Panc1 (cell line): ENCODE measurements at regions not wholly inside any gene's neighbourhood (a gene's known extent, or its start where the extent isn't known, plus 50 kb on each side); places are given as distances from the start of the nearest gene placed in this dataset.

Source experiments
- ATAC-seq: fragments of 200-7000 bp; cut with Tn5 transposase; 2 replicates; pipeline ENCODE4 v1.9.1; 2020; ENCODE audit warnings: mild to moderate bottlenecking, moderate library complexity
- BruUV-seq: library from RNA; stranded (reverse); fragments of 400-500 nt; replicated peaks from 2 replicates; lab custom pipeline; 2021; lab: Mats Ljungman, UMichigan
- CTCF ChIA-PET: fragments of 300-600 bp; sonication (Branson Sonifier 250); formaldehyde crosslinking; loops from one replicate; lab custom pipeline; 2022; ENCODE audit warnings: antibody characterized with exemption; lab: Charles Lee
- POLR2A ChIA-PET: fragments of 300-600 bp; sonication (Branson Sonifier 250); formaldehyde crosslinking; loops from one replicate; lab custom pipeline; 2022; ENCODE audit warnings: antibody characterized with exemption; lab: Charles Lee
- DNase-seq: peaks from one replicate; pipeline ENCODE4 v3.0.0-alpha.2; 2010; ENCODE audit warnings: low read depth, low spot score
- H3K27ac ChIP-seq: 2 replicates; pipeline ENCODE4 v1.5.1; 2011; ENCODE audit warnings: mild to moderate bottlenecking, low read length, inconsistent platforms
- H3K27me3 ChIP-seq: fragments of 200-500 bp; sonication (Bioruptor generic); 2 replicates; pipeline ENCODE4 v1.6.0; 2014; ENCODE audit warnings: low read length, inconsistent platforms; ENCODE audit not compliant: control insufficient read depth, insufficient read depth
- H3K36me3 ChIP-seq: fragments of 200-500 bp; sonication (Bioruptor generic); 2 replicates; pipeline ENCODE4 v1.5.1; 2014; ENCODE audit warnings: inconsistent platforms, mild to moderate bottlenecking, low read length, moderate library complexity; ENCODE audit not compliant: control insufficient read depth, insufficient read depth
- H3K4me1 ChIP-seq: 2 replicates; pipeline ENCODE4 v1.5.1; 2011; ENCODE audit warnings: inconsistent platforms, mild to moderate bottlenecking, low read length, moderate library complexity; ENCODE audit not compliant: control insufficient read depth, insufficient read depth
- H3K4me3 ChIP-seq, 2 experiments: 2 replicates each; pipeline ENCODE4 v1.5.1; 2011 to 2012; ENCODE audit warnings: low read depth in 2 of 2, low read length in 2 of 2, mild to moderate bottlenecking in 2 of 2, inconsistent platforms in 1 of 2, moderate library complexity in 1 of 2
- H3K9me3 ChIP-seq: fragments of 200-500 bp; sonication (Bioruptor generic); 2 replicates; pipeline ENCODE4 v1.5.1; 2014; ENCODE audit warnings: low read depth, mild to moderate bottlenecking, inconsistent platforms, low read length, moderate library complexity; ENCODE audit not compliant: control insufficient read depth, insufficient read depth
- CTCF ChIP-seq: fragments of 450-650 bp; IDR thresholded peaks from 2 replicates; pipeline ENCODE4 v1.5.1; 2017; ENCODE audit warnings: mild to moderate bottlenecking
- POLR2AphosphoS5 ChIP-seq: IDR thresholded peaks from 2 replicates; pipeline ENCODE4 v1.6.1; 2012; ENCODE audit warnings: mild to moderate bottlenecking, low read depth, low read length, moderate library complexity
- REST ChIP-seq, 2 experiments: IDR thresholded peaks; 2 replicates each; pipeline ENCODE4 v1.6.1; 2011 to 2012; ENCODE audit warnings: low read depth in 2 of 2, control low read depth in 1 of 2, low read length in 1 of 2, mild to moderate bottlenecking in 1 of 2, moderate library complexity in 1 of 2; ENCODE audit not compliant: insufficient read depth in 1 of 2
- SIN3A ChIP-seq: IDR thresholded peaks from 2 replicates; pipeline ENCODE4 v1.6.1; 2012; ENCODE audit warnings: low read depth, mild to moderate bottlenecking, low read length, moderate library complexity, borderline replicate concordance; ENCODE audit not compliant: insufficient read depth
- TCF7L2 ChIP-seq: IDR thresholded peaks from 2 replicates; pipeline ENCODE4 v1.6.1; 2011; ENCODE audit warnings: mild to moderate bottlenecking, low read depth, low read length, inconsistent platforms
- in situ Hi-C: cut with HindIII; loops from 2 replicates; pipeline ENCODE4 v1.10.0; 2016; ENCODE audit warnings: low sequenced_read_pairs, low pct_unique_long_range_greater_than_20kb
- intact Hi-C: fragments of 100-400 bp; cut with micrococcal nuclease; formaldehyde crosslinking; loops from one replicate; pipeline ENCODE4 v1.10.0; 2022; ENCODE audit not compliant: unreplicated experiment

DNA sequence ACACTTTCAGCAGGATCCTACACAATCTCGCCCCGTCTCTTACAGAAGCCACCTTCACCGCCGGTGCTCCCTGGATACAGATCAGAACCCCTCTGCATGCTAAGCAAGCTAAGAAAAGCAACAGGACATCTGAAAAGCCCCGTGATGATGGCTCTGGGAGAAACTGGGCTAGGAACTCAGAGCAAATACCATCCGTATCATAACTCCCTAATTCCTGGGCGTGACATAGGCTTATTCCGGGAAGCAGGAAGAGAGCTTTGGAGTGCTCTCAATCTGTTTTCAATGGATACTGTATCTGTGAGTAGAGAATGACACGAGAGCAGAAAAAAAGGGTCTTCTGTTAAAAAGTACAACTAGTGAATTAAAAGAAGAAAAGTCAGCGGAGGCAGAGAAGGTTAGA lies 121.6 kb downstream of the SPP2 start:
- intact Hi-C loops (no loop called here), in situ Hi-C loops (no loop called here)
- no peak for DNase-seq
- Histone ChIP-seq H3K27me3 (no peaks in the 10 kb centered on the region), H3K4me1 (peaks cover 18% of the 10 kb centered on the region), H3K9me3 (peaks cover 6% of the 10 kb centered on the region; the same call in 1 of the 2 replicates), H3K27ac (peak overlapping the region; percentile 60), H3K4me3 (no peak overlapping the region), H3K36me3 (no peaks in the 10 kb centered on the region)
- no peak for ATAC-seq
- TF ChIP-seq CTCF (no peak), REST (IDR thresholded peaks at IDR 0.05; ENCODE audit: insufficient read depth in 1 of 2, low read depth in 2 of 2, low read length in 1 of 2) (no peak), SIN3A (no peak), TCF7L2 (no peak), POLR2AphosphoS5 (no peak)
- ChIA-PET POLR2A (no interaction called here), CTCF (no interaction called here)
- BruUV-seq, result no TSS peak

DNA sequence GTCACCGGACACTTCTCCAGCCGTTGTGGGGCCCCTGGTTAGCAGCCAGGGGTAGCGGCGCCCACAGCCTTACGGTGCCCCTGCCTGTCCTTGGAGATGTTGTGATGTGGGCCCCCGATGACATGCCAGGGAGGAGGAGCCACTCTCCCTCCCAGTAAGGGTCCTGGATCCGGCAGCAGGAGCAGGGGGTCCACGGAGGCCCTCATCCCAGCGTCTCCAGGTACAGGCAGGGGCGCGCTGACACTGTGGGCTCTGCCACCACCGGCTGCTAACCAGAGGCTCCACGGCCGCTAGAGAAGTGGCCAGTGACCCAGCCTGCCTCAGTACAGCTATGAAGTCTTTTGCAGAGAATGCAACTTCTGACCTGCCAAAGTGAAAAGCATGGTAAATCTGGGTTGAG lies 121.2 kb downstream of the SPP2 start:
- no peak for TF ChIP-seq TCF7L2
- no peak for TF ChIP-seq POLR2AphosphoS5
- TF ChIP-seq CTCF, result no peak
- no peak for TF ChIP-seq REST (IDR thresholded peaks at IDR 0.05; ENCODE audit: insufficient read depth in 1 of 2, low read depth in 2 of 2, low read length in 1 of 2)
- TF ChIP-seq SIN3A, result no peak
- DNase-seq (no peak), ATAC-seq (no peak)
- no peak overlapping the region for H3K4me3 ChIP-seq
- CTCF ChIA-PET, result no interaction called here
- H3K36me3 ChIP-seq, result no peaks in the 10 kb centered on the region
- no peaks in the 10 kb centered on the region for H3K27me3 ChIP-seq
- BruUV-seq, result no TSS peak
- H3K27ac ChIP-seq, result peak overlapping the region; percentile 60
- peaks cover 6% of the 10 kb centered on the region; the same call in 1 of the 2 replicates for H3K9me3 ChIP-seq
- in situ Hi-C loops, result no loop called here
- intact Hi-C loops, result no loop called here
- POLR2A ChIA-PET, result no interaction called here
- peaks cover 18% of the 10 kb centered on the region for H3K4me1 ChIP-seq
